Activated CD8-positive, alpha-beta T cell treated with anti-CD3 and anti-CD28 coated beads for 36 hours (primary cell): ENCODE measurements at regions not wholly inside any gene's neighbourhood (a gene's known extent, or its start where the extent isn't known, plus 50 kb on each side); places are given as distances from the start of the nearest gene placed in this dataset.

Experiments used
- ATAC-seq: fragments of 200-7000 bp; cut with Tn5 transposase; one replicate; pipeline ENCODE4 v1.10.0; 2021; ENCODE audit warnings: mild to moderate bottlenecking, moderate library complexity
- CTCF ChIA-PET: fragments of 350-600 bp; sonication (Branson Sonifier 250); formaldehyde crosslinking; loops from one replicate; lab custom pipeline; 2021; ENCODE audit warnings: antibody characterized with exemption; lab: Charles Lee
- POLR2A ChIA-PET: fragments of 350-600 bp; sonication (Branson Sonifier 250); formaldehyde crosslinking; loops from one replicate; lab custom pipeline; 2021; ENCODE audit warnings: antibody characterized with exemption; lab: Charles Lee
- DNase-seq: peaks from one replicate; pipeline ENCODE4 v3.0.0-alpha.2; 2020
- H3K27ac Mint-ChIP-seq: one replicate; pipeline ENCODE4 v1.8.0; 2021; ENCODE audit warnings: mild to moderate bottlenecking, mixed read lengths
- H3K27me3 Mint-ChIP-seq: one replicate; pipeline ENCODE4 v1.8.0; 2021; ENCODE audit warnings: mixed read lengths
- H3K36me3 Mint-ChIP-seq: one replicate; pipeline ENCODE4 v1.8.0; 2021; ENCODE audit warnings: low read depth, mixed read lengths
- H3K4me1 Mint-ChIP-seq: one replicate; pipeline ENCODE4 v1.8.0; 2021; ENCODE audit warnings: low read depth, mixed read lengths
- H3K4me3 Mint-ChIP-seq: one replicate; pipeline ENCODE4 v1.8.0; 2021; ENCODE audit warnings: mild to moderate bottlenecking, moderate library complexity, mixed read lengths
- H3K9me3 Mint-ChIP-seq: one replicate; pipeline ENCODE4 v1.8.0; 2021; ENCODE audit warnings: mixed read lengths
- CTCF ChIP-seq: fragments of 200-600 bp; IDR thresholded peaks from one replicate; pipeline ENCODE4 v1.8.0; 2022; ENCODE audit warnings: antibody characterized with exemption, mild to moderate bottlenecking
- intact Hi-C: fragments of 100-400 bp; cut with micrococcal nuclease; formaldehyde crosslinking; loops from one replicate; pipeline ENCODE4 v1.10.0; 2022

- peaks cover 17% of the 10 kb centered on the region for H3K9me3 Mint-ChIP-seq
- no peak overlapping the region for H3K27ac Mint-ChIP-seq
- peak; percentile 52 for TF ChIP-seq CTCF
- H3K36me3 Mint-ChIP-seq, result no peaks in the 10 kb centered on the region
- DNase-seq (peak; percentile 51), ATAC-seq (peak; percentile 85)
- CTCF ChIA-PET, result interaction anchor here (0.9 kb wide), 1 partner anchor 401 kb away, joined by 3 read pairs; no protein-coding TSS in a partner anchor
- no peak overlapping the region for H3K4me3 Mint-ChIP-seq
- no peaks in the 10 kb centered on the region for H3K27me3 Mint-ChIP-seq
- intact Hi-C loops, result no loop called here
- no peaks in the 10 kb centered on the region for H3K4me1 Mint-ChIP-seq
- POLR2A ChIA-PET, result interaction anchor here (0.6 kb wide), 1 partner anchor 248 kb away, joined by 3 read pairs; no protein-coding TSS in a partner anchor
Measured at GRCh38 chr3:18295171-18295920, 129.8 kb downstream of the SATB1 start.

- H3K4me3 Mint-ChIP-seq, result no peak overlapping the region
- ATAC-seq, result no peak
- H3K27me3 Mint-ChIP-seq, result no peaks in the 10 kb centered on the region
- no peaks in the 10 kb centered on the region for H3K9me3 Mint-ChIP-seq
- no peak for DNase-seq
- no peak for TF ChIP-seq CTCF
- POLR2A ChIA-PET, result no interaction called here
- no peak overlapping the region for H3K27ac Mint-ChIP-seq
- intact Hi-C loops, result no loop called here
- CTCF ChIA-PET, result no interaction called here
- H3K36me3 Mint-ChIP-seq, result no peaks in the 10 kb centered on the region
- H3K4me1 Mint-ChIP-seq, result no peaks in the 10 kb centered on the region
Measured at GRCh38 chr3:18290157-18290556, 135.0 kb downstream of the SATB1 start.

GRCh38 chr3:18288243-18288642, 136.9 kb downstream of the SATB1 start:
- Mint-ChIP-seq H3K27me3 (no peaks in the 10 kb centered on the region), H3K36me3 (no peaks in the 10 kb centered on the region), H3K4me1 (no peaks in the 10 kb centered on the region), H3K9me3 (no peaks in the 10 kb centered on the region), H3K4me3 (no peak overlapping the region), H3K27ac (no peak overlapping the region)
- no peak for DNase-seq
- TF ChIP-seq CTCF, result no peak
- POLR2A ChIA-PET, result interaction anchor here (0.7 kb wide), 1 partner anchor 435 kb away, joined by 3 read pairs; no protein-coding TSS in a partner anchor
- CTCF ChIA-PET, result interaction anchor here (1.1 kb wide), 1 partner anchor 71 kb away, joined by 3 read pairs; no protein-coding TSS in a partner anchor
- no peak for ATAC-seq
- intact Hi-C loops, result no loop called here

- ATAC-seq (no peak), DNase-seq (no peak)
- TF ChIP-seq CTCF, result no peak
- ChIA-PET CTCF (no interaction called here), POLR2A (no interaction called here)
- no peak overlapping the region for H3K4me3 Mint-ChIP-seq
- intact Hi-C loops, result no loop called here
- H3K4me1 Mint-ChIP-seq, result no peaks in the 10 kb centered on the region
- H3K9me3 Mint-ChIP-seq, result no peaks in the 10 kb centered on the region
- H3K27me3 Mint-ChIP-seq, result peaks cover 5% of the 10 kb centered on the region
- no peak overlapping the region for H3K27ac Mint-ChIP-seq
- H3K36me3 Mint-ChIP-seq, result no peaks in the 10 kb centered on the region
Measured at GRCh38 chr3:18284716-18285115, 140.4 kb downstream of the SATB1 start.

- Mint-ChIP-seq H3K4me3 (no peak overlapping the region), H3K9me3 (no peaks in the 10 kb centered on the region), H3K36me3 (no peaks in the 10 kb centered on the region), H3K4me1 (no peaks in the 10 kb centered on the region), H3K27ac (no peak overlapping the region), H3K27me3 (peaks cover 5% of the 10 kb centered on the region)
- CTCF ChIA-PET, result no interaction called here
- intact Hi-C loops, result no loop called here
- DNase-seq, result no peak
- POLR2A ChIA-PET, result no interaction called here
- TF ChIP-seq CTCF, result no peak
- no peak for ATAC-seq
Measured at GRCh38 chr3:18283680-18284079, 141.5 kb downstream of the SATB1 start.
